ENCODE measurements at regions not wholly inside any gene's neighbourhood (a gene's known extent, or its start where the extent isn't known, plus 50 kb on each side); places are given as distances from the start of the nearest gene placed in this dataset.

- intact Hi-C loops (cut with micrococcal nuclease), result loop anchor here (1.0 to 2.0 kb wide), 2 partner anchors 24 to 44 kb away; no protein-coding TSS in a partner anchor
- Histone ChIP-seq H3K79me2 (ENCODE audit: low read length) (no peaks in the 10 kb centered on the region), H3K4me3 (ENCODE audit: low read length) (0 out of 2 replicates have a peak overlapping the region, but pooled peaks have one; percentile 30), H3K4me2 (ENCODE audit: low read length) (peak overlapping the region; percentile 61), H3K27me3 (ENCODE audit: low read length) (no peaks in the 10 kb centered on the region), H3K9me3 (ENCODE audit: low read length) (no peaks in the 10 kb centered on the region), H2AFZ (ENCODE audit: low read length) (no peak overlapping the region), H3K9me2 (replicated peaks; ENCODE audit: low read length) (no peaks in the 10 kb centered on the region), H3K27ac (ENCODE audit: low read length) (peak overlapping the region; percentile 90), H3K36me3 (ENCODE audit: low read depth, low read length) (no peaks in the 10 kb centered on the region), H3F3A (ENCODE audit: low read length, unreplicated experiment) (no peaks in the 10 kb centered on the region), H3K9ac (ENCODE audit: low read length) (peak overlapping the region; percentile 47; the same call in 1 of the 2 replicates), H4K20me1 (ENCODE audit: low read length) (no peaks in the 10 kb centered on the region), H3K4me1 (ENCODE audit: insufficient read depth, low read length) (peaks cover 17% of the 10 kb centered on the region)
- no TSS peak for BruUV-seq (replicated peaks)
- POLR2A ChIA-PET (ENCODE audit: unreplicated experiment), result no interaction called here
- DNase-seq (peak; percentile 80), ATAC-seq (peak; percentile 96)
- CTCF ChIA-PET, result no interaction called here
- TF ChIP-seq, protein P1, sequence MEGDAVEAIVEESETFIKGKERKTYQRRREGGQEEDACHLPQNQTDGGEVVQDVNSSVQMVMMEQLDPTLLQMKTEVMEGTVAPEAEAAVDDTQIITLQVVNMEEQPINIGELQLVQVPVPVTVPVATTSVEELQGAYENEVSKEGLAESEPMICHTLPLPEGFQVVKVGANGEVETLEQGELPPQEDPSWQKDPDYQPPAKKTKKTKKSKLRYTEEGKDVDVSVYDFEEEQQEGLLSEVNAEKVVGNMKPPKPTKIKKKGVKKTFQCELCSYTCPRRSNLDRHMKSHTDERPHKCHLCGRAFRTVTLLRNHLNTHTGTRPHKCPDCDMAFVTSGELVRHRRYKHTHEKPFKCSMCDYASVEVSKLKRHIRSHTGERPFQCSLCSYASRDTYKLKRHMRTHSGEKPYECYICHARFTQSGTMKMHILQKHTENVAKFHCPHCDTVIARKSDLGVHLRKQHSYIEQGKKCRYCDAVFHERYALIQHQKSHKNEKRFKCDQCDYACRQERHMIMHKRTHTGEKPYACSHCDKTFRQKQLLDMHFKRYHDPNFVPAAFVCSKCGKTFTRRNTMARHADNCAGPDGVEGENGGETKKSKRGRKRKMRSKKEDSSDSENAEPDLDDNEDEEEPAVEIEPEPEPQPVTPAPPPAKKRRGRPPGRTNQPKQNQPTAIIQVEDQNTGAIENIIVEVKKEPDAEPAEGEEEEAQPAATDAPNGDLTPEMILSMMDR (conservative IDR thresholded peaks at IDR 0.05; ENCODE audit: low read depth, low read length), result no peak
- TF ChIP-seq EZH2 (IDR thresholded peaks at IDR 0.05; ENCODE audit: low read length, unreplicated experiment) (no peak), EZH2phosphoT487 (IDR thresholded peaks at IDR 0.05; ENCODE audit: borderline replicate concordance, low read length) (no peak)
Observed at GRCh38 chr18:31230495-31230894, 67.8 kb upstream of the DSC1 start.

DNA sequence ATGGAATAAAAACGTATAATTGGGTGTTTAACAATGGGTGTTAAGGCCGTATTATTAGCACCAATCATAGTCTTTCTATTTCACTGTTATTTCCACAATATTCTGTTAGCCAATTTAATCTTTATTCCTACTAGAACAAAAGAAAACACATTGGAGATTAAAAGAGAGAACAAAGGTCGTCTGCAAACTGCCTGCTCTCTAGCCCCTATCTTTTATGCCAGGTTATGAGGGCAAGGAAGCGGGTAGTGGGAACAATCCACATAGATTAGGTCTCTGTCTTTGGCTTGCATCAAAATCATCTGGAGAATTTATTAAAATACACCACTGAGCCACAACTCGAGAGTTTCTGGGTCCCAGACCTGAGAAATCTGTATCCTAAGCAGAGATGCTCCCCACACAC, 69.4 kb upstream of the DSC1 start:
- BruUV-seq (replicated peaks), result no TSS peak
- Histone ChIP-seq H3K4me2 (ENCODE audit: low read length) (no peak overlapping the region), H3K79me2 (ENCODE audit: low read length) (no peaks in the 10 kb centered on the region), H4K20me1 (ENCODE audit: low read length) (no peaks in the 10 kb centered on the region), H2AFZ (ENCODE audit: low read length) (no peak overlapping the region), H3K9ac (ENCODE audit: low read length) (no peak overlapping the region), H3K36me3 (ENCODE audit: low read depth, low read length) (no peaks in the 10 kb centered on the region), H3K9me3 (ENCODE audit: low read length) (no peaks in the 10 kb centered on the region), H3K4me1 (ENCODE audit: insufficient read depth, low read length) (peaks cover 17% of the 10 kb centered on the region), H3K4me3 (ENCODE audit: low read length) (no peak overlapping the region), H3K27me3 (ENCODE audit: low read length) (no peaks in the 10 kb centered on the region), H3F3A (ENCODE audit: low read length, unreplicated experiment) (no peaks in the 10 kb centered on the region), H3K9me2 (replicated peaks; ENCODE audit: low read length) (no peaks in the 10 kb centered on the region), H3K27ac (ENCODE audit: low read length) (no peak overlapping the region)
- intact Hi-C loops (cut with micrococcal nuclease), result no loop called here
- ChIA-PET CTCF (no interaction called here), POLR2A (ENCODE audit: unreplicated experiment) (no interaction called here)
- ATAC-seq (no peak), DNase-seq (no peak)
- TF ChIP-seq EZH2phosphoT487 (IDR thresholded peaks at IDR 0.05; ENCODE audit: borderline replicate concordance, low read length), result no peak
- TF ChIP-seq EZH2 (IDR thresholded peaks at IDR 0.05; ENCODE audit: low read length, unreplicated experiment), result no peak
- TF ChIP-seq, protein P1 (conservative IDR thresholded peaks at IDR 0.05; ENCODE audit: low read depth, low read length), result no peak

DNA sequence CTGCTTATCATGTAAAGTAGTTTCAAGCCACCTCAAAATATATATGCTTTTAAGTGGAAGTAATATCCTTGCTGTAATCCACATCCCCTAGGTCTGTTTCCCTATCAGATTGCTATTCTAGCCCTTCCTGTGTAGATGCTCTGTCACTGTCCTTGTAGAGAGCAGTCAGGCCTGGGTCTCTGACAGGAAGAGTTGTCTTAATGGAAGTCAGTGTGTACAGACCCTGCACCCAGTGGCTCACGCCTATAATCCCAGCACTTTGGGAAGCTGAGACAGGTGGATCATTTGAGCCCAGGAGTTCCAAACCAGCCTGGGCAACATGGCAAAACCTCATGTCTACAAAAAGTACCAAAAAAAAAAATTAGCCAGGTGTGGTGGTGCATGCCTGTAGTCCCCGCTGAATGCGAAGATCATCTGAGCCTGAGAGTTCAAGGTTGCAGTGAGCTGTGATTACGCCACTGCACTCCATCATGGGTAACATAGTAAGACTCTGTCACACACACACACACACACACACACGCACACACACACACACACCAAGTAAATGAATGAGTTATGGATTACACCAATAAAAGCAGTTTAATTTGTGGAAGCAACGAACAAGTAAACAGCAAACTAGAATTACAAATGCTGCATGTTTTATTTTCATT, 70.2 kb upstream of the DSC1 start:
- TF ChIP-seq EZH2phosphoT487 (IDR thresholded peaks at IDR 0.05; ENCODE audit: borderline replicate concordance, low read length) (no peak), EZH2 (IDR thresholded peaks at IDR 0.05; ENCODE audit: low read length, unreplicated experiment) (no peak)
- TF ChIP-seq, protein P1 (conservative IDR thresholded peaks at IDR 0.05; ENCODE audit: low read depth, low read length), result no peak
- no TSS peak for BruUV-seq (replicated peaks)
- H3K4me2 ChIP-seq (ENCODE audit: low read length), result no peak overlapping the region
- H3K4me1 ChIP-seq (ENCODE audit: insufficient read depth, low read length), result peaks cover 17% of the 10 kb centered on the region
- no peak overlapping the region for H3K27ac ChIP-seq (ENCODE audit: low read length)
- no peak overlapping the region for H2AFZ ChIP-seq (ENCODE audit: low read length)
- H3F3A ChIP-seq (ENCODE audit: low read length, unreplicated experiment), result no peaks in the 10 kb centered on the region
- ChIA-PET POLR2A (ENCODE audit: unreplicated experiment) (no interaction called here), CTCF (no interaction called here)
- no peaks in the 10 kb centered on the region for H3K27me3 ChIP-seq (ENCODE audit: low read length)
- no peak overlapping the region for H3K4me3 ChIP-seq (ENCODE audit: low read length)
- DNase-seq (no peak), ATAC-seq (no peak)
- no peaks in the 10 kb centered on the region for H3K9me3 ChIP-seq (ENCODE audit: low read length)
- H3K36me3 ChIP-seq (ENCODE audit: low read depth, low read length), result no peaks in the 10 kb centered on the region
- intact Hi-C loops (cut with micrococcal nuclease), result no loop called here
- no peaks in the 10 kb centered on the region for H3K9me2 ChIP-seq (replicated peaks; ENCODE audit: low read length)
- H3K79me2 ChIP-seq (ENCODE audit: low read length), result no peaks in the 10 kb centered on the region
- H4K20me1 ChIP-seq (ENCODE audit: low read length), result no peaks in the 10 kb centered on the region
- no peak overlapping the region for H3K9ac ChIP-seq (ENCODE audit: low read length)
